ENCODE measurements at regions not wholly inside any gene's neighbourhood (a gene's known extent, or its start where the extent isn't known, plus 50 kb on each side); places are given as distances from the start of the nearest gene placed in this dataset.

GRCh38 chr3:153036846-153037245 lies 125.2 kb upstream of the RAP2B start:
- no peak for DNase-seq (ENCODE audit: low read depth)
- no peak overlapping the region for H3K4me3 ChIP-seq (ENCODE audit: low read depth, low read length)
- no peak for TF ChIP-seq CTCF (conservative IDR thresholded peaks at IDR 0.05; ENCODE audit: low read depth, low read length)

GRCh38 chr3:153038367-153038766 lies 123.7 kb upstream of the RAP2B start:
- no peak overlapping the region for H3K4me3 ChIP-seq (ENCODE audit: low read depth, low read length)
- no peak for DNase-seq (ENCODE audit: low read depth)
- TF ChIP-seq CTCF (conservative IDR thresholded peaks at IDR 0.05; ENCODE audit: low read depth, low read length) = no peak

- H3K4me3 ChIP-seq (ENCODE audit: low read depth, low read length) = no peak overlapping the region
- no peak for TF ChIP-seq CTCF (conservative IDR thresholded peaks at IDR 0.05; ENCODE audit: low read depth, low read length)
- DNase-seq (ENCODE audit: low read depth) = peak; percentile 29
These were observed 123.2 kb upstream of the RAP2B start for GRCh38 chr3:153038779-153039178.

GRCh38 chr3:153041181-153041580 lies 120.8 kb upstream of the RAP2B start:
- no peak for DNase-seq (ENCODE audit: low read depth)
- no peak for TF ChIP-seq CTCF (conservative IDR thresholded peaks at IDR 0.05; ENCODE audit: low read depth, low read length)

GRCh38 chr3:153042088-153042487 lies 119.9 kb upstream of the RAP2B start:
- no peak for TF ChIP-seq CTCF (conservative IDR thresholded peaks at IDR 0.05; ENCODE audit: low read depth, low read length)
- no peak overlapping the region for H3K4me3 ChIP-seq (ENCODE audit: low read depth, low read length)
- no peak for DNase-seq (ENCODE audit: low read depth)

More at GRCh38 chr3:153041181-153041580, 120.8 kb upstream of the RAP2B start:
- no peak overlapping the region for H3K4me3 ChIP-seq (ENCODE audit: low read depth, low read length)

GRCh38 chr3:153043729-153044328 lies 118.2 kb upstream of the RAP2B start:
- TF ChIP-seq CTCF (conservative IDR thresholded peaks at IDR 0.05; ENCODE audit: low read depth, low read length) = no peak
- no peak overlapping the region for H3K4me3 ChIP-seq (ENCODE audit: low read depth, low read length)
- peak; percentile 41 for DNase-seq (ENCODE audit: low read depth)

GRCh38 chr3:153045150-153045549 lies 116.9 kb upstream of the RAP2B start:
- no peak for TF ChIP-seq CTCF (conservative IDR thresholded peaks at IDR 0.05; ENCODE audit: low read depth, low read length)
- no peak for DNase-seq (ENCODE audit: low read depth)
- H3K4me3 ChIP-seq (ENCODE audit: low read depth, low read length) = no peak overlapping the region

Measured in choroid plexus epithelial cell (primary cell).